Activated CD4-positive, alpha-beta memory T cell treated with anti-CD3 and anti-CD28 coated beads, Interleukin-2, amount 10 ng/mL, durations not matched to agents 7 days and 5 days (primary cell): ENCODE measurements at regions not wholly inside any gene's neighbourhood (a gene's known extent, or its start where the extent isn't known, plus 50 kb on each side); places are given as distances from the start of the nearest gene placed in this dataset.
"Not testable (repeated sequence)": the region's sequence is repeated elsewhere in the genome, so short reads cannot be mapped to it uniquely, and the experiment has no call there.

Source experiments
- CTCF ChIA-PET: fragments of 350-600 bp; sonication (Branson Sonifier 250); formaldehyde crosslinking; loops from one replicate; lab custom pipeline; 2021; ENCODE audit warnings: antibody characterized with exemption, inconsistent platforms; lab: Charles Lee
- POLR2A ChIA-PET: fragments of 350-600 bp; sonication (Branson Sonifier 250); formaldehyde crosslinking; loops from one replicate; lab custom pipeline; 2021; ENCODE audit warnings: antibody characterized with exemption; lab: Charles Lee
- DNase-seq: peaks from one replicate; pipeline ENCODE4 v3.0.0-alpha.2; 2020
- H3K27ac Mint-ChIP-seq: one replicate; pipeline ENCODE4 v1.8.0; 2021; ENCODE audit warnings: mild to moderate bottlenecking, mixed read lengths
- H3K27me3 Mint-ChIP-seq: one replicate; pipeline ENCODE4 v1.8.0; 2021; ENCODE audit warnings: mixed read lengths
- H3K36me3 Mint-ChIP-seq: one replicate; pipeline ENCODE4 v1.8.0; 2021; ENCODE audit warnings: low read depth, mixed read lengths
- H3K4me1 Mint-ChIP-seq: one replicate; pipeline ENCODE4 v1.8.0; 2021; ENCODE audit warnings: mixed read lengths
- H3K4me3 Mint-ChIP-seq: one replicate; pipeline ENCODE4 v1.8.0; 2021; ENCODE audit warnings: mild to moderate bottlenecking, mixed read lengths
- H3K9me3 Mint-ChIP-seq: one replicate; pipeline ENCODE4 v1.8.0; 2021; ENCODE audit warnings: mixed read lengths

DNA sequence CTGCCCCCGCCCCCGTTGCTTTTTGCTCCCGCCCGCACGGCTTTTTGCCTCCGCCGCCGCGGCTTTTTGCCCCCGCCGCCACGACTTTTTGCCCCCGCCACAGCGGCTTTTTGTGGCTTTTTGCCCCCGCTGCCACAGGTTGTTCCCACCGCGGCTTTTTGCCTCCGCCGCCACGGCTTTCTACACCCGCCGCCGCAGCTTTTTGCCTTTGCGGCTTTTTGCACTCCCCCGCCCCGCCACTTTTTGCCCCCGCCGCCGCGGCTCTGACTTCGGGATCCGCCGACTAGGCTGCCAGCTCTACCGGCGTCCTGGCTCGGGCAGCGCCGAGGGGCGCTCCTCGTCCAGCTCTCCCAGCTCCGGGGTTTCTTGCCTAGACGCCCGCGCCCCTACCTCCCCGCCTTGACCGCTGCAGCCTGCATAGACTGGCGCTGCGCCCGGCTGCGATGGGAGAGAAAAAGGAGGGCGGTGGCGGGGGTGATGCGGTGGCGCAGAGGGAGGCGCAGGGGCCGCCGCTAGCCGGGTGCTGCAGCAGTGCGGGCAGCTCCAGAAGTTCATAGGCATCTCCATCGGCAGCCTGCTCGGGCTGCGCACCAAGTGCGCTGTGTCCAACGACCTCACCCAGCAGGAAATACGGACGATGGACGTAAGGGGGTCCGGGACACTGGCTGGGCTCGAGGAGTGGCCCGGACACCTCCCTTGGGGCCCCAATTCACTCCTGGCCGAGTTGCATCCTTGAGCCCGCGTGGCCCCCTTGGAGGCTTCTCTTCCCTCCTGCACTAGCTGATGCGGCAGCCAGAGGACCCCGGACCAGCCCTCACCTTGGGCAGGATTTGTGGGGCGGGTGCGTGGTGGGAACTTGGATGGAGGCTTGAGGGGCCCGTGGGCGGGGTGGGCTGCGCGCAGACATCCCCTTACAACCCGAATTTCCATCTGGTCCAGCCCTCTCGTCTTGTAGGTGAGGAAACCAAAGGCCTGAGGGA is 555.7 kb downstream of the TP53TG3F start:
- H3K36me3 Mint-ChIP-seq, POLR2A ChIA-PET, H3K27me3 Mint-ChIP-seq, H3K4me3 Mint-ChIP-seq, DNase-seq, H3K27ac Mint-ChIP-seq, CTCF ChIA-PET, H3K4me1 Mint-ChIP-seq: not testable (repeated sequence)
- H3K9me3 Mint-ChIP-seq, result peaks cover 12% of the 10 kb centered on the region

- CTCF ChIA-PET, H3K36me3 Mint-ChIP-seq, H3K27me3 Mint-ChIP-seq, DNase-seq, POLR2A ChIA-PET, H3K4me1 Mint-ChIP-seq, H3K27ac Mint-ChIP-seq, H3K4me3 Mint-ChIP-seq: not testable (repeated sequence)
- H3K9me3 Mint-ChIP-seq, result peaks cover 24% of the 10 kb centered on the region
Observed at GRCh38 chr16:34018277-34018676, 558.9 kb downstream of the TP53TG3F start.

DNA sequence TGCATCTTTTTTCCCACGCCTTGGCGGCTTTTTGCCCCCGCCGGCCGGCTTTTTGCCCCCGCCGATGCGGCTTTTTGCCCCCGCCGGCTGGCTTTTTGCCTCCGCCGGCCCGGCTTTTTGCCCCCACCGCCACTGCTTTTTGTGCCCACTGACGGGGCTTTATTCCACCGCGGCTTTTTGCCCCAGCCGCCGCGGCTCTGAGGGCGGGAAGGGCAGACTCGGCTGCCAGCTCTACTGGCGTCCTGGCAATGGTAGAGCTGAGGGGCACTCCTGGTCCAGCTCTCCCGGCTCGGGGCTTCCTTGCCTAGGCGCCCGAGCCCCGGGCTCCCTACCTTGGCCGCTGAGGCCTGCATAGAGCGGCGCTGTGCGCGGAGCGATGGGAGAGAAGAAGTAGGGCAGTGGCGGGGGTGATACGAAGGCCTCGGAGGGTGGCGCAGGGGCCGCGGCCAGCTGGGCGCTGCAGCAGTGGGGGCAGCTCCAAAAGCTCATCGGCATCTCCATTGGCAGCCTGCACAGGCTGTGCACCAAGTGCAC is 591.4 kb downstream of the TP53TG3F start:
- POLR2A ChIA-PET, result no interaction called here

GRCh38 chr16:34054137-34054536 is 594.7 kb downstream of the TP53TG3F start:
- Mint-ChIP-seq H3K36me3 (peaks cover 5% of the 10 kb centered on the region), H3K4me1 (no peaks in the 10 kb centered on the region), H3K27ac (no peak overlapping the region), H3K27me3 (no peaks in the 10 kb centered on the region), H3K9me3 (peaks cover 27% of the 10 kb centered on the region), H3K4me3 (no peak overlapping the region)
- DNase-seq, result no peak
- ChIA-PET CTCF (no interaction called here), POLR2A (no interaction called here)

More for the DNA sequence above, 591.4 kb downstream of the TP53TG3F start:
- H3K36me3 Mint-ChIP-seq, result peaks cover 5% of the 10 kb centered on the region
- H3K9me3 Mint-ChIP-seq, result peaks cover 34% of the 10 kb centered on the region
- no peak overlapping the region for H3K27ac Mint-ChIP-seq
- DNase-seq, result no peak
- no peaks in the 10 kb centered on the region for H3K4me1 Mint-ChIP-seq
- H3K27me3 Mint-ChIP-seq, result no peaks in the 10 kb centered on the region
- CTCF ChIA-PET, result no interaction called here
- H3K4me3 Mint-ChIP-seq, result no peak overlapping the region

DNA sequence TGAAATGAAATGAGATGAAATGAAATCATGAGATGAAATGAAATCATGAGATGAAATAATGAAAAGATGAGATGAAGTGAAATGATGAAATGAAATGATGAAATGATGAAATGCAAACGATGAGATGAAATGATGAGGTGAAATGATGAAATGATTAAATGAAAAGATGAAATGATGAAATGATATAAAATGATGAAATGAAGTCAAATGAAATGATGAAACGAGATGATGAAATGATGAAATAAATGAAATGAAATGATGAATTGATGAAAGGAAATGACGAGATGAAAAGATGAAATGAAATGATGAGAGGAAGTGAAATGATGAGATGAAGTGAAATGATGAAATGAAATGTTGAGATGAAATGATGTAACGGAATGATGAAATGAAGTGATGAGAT is 595.6 kb downstream of the TP53TG3F start:
- H3K4me3 Mint-ChIP-seq, result no peak overlapping the region
- CTCF ChIA-PET, result no interaction called here
- DNase-seq, result no peak
- peaks cover 5% of the 10 kb centered on the region for H3K36me3 Mint-ChIP-seq
- no peak overlapping the region for H3K27ac Mint-ChIP-seq
- H3K4me1 Mint-ChIP-seq, result no peaks in the 10 kb centered on the region
- no peaks in the 10 kb centered on the region for H3K27me3 Mint-ChIP-seq
- H3K9me3 Mint-ChIP-seq, result peaks cover 27% of the 10 kb centered on the region
- POLR2A ChIA-PET, result no interaction called here

DNA sequence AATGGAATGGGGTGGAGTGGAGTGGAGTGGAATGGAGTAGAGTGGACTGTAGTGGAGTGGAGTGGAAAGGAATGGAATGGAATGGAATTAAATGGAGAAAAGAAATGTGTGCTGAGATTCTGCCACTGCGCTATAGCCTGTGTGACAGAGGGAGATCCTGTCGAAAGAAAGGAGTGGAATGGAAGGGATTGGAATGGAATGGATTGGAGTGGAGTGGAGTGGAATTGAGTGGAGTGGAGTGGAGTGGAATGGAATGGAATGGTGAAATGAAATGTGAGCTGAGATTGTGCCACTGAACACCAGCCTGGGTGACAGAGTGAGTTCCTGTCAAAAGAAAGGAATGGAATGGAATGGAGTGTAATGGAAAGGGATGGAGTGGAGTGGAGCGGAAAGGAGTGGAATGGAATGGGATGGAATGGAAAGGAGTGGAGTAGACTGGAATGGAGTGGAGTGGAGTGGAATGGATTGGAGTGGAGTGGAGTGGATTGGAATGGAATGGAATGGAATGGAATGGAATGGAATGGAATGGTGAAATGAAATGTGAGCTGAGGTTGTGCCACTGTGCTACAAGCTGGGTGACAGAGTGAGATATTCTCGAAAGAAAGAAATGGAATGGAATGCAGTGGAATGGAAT is 603.3 kb downstream of the TP53TG3F start:
- POLR2A ChIA-PET, H3K4me1 Mint-ChIP-seq, DNase-seq, H3K27me3 Mint-ChIP-seq, H3K27ac Mint-ChIP-seq, CTCF ChIA-PET, H3K4me3 Mint-ChIP-seq: not testable (repeated sequence)
- Mint-ChIP-seq H3K9me3 (peaks cover 43% of the 10 kb centered on the region), H3K36me3 (peaks cover 34% of the 10 kb centered on the region)

- H3K4me3 Mint-ChIP-seq, H3K27ac Mint-ChIP-seq, POLR2A ChIA-PET, CTCF ChIA-PET, H3K4me1 Mint-ChIP-seq, H3K27me3 Mint-ChIP-seq, DNase-seq: not testable (repeated sequence)
- Mint-ChIP-seq H3K36me3 (peaks cover 36% of the 10 kb centered on the region), H3K9me3 (peaks cover 48% of the 10 kb centered on the region)
Observed at GRCh38 chr16:34063498-34064157, 604.2 kb downstream of the TP53TG3F start.

DNA sequence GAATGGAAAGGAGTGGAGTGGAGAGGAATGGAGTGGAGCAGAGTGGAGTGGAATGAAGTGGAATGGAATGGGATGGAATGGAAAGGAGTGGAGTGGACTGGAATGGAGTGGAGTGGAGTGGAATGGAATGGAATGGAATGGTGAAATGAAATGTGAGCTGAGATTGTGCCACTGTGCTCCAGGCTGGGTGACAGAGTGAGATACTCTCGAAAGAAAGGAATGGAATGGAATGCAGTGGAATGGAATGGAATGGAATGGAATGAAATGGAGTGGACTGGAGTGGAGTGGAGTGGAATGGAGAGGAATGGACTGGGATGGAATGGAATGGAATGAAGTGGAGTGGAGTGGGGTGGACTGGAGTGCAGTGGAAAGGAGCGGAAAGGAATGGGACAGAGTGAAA is 605.2 kb downstream of the TP53TG3F start:
- Mint-ChIP-seq H3K9me3 (peaks cover 50% of the 10 kb centered on the region), H3K36me3 (peaks cover 37% of the 10 kb centered on the region)
- CTCF ChIA-PET, result not testable (repeated sequence)

GRCh38 chr16:34069731-34070130 is 610.3 kb downstream of the TP53TG3F start:
- H3K4me3 Mint-ChIP-seq, H3K4me1 Mint-ChIP-seq, DNase-seq, H3K27ac Mint-ChIP-seq, POLR2A ChIA-PET, H3K27me3 Mint-ChIP-seq, CTCF ChIA-PET: not testable (repeated sequence)
- Mint-ChIP-seq H3K36me3 (peaks cover 23% of the 10 kb centered on the region), H3K9me3 (peaks cover 24% of the 10 kb centered on the region)

More for the DNA sequence above, 605.2 kb downstream of the TP53TG3F start:
- DNase-seq, H3K27ac Mint-ChIP-seq, POLR2A ChIA-PET, H3K4me3 Mint-ChIP-seq, H3K27me3 Mint-ChIP-seq, H3K4me1 Mint-ChIP-seq: not testable (repeated sequence)

DNA sequence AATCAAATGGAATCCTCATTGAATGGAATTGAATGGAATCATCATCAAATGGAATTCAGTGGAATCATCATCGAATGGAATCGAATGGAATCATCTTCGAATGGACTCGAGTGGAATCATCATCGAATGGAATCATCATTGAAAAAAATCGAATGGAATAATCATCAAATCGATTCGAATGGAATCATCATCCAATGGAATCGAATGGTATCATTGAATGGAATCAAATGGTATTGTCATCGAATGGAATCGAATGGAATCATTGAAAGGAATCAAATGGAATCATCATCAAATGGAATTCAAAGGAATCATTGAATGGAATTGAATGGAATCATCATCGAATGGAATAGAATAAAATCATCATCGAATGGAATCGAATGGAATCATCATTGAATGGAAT is 619.3 kb downstream of the TP53TG3F start:
- peaks cover 39% of the 10 kb centered on the region for H3K9me3 Mint-ChIP-seq

DNA sequence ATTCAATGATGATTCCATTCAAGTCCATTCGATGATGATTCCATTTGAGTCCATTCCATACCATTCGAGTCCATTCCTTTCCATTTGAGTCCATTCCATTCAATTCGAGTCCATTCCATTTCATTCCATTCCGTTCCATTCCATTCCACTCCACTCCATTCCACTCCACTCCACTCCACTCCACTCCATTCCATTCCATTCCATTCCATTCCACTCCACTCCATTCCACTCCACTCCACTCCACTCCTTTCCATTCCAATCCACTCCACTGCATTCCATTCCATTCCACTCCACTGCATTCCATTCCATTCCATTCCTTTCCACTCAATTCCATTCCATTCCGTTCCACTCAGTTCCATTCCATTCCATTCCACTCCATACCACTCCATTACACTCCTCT is 625.6 kb downstream of the TP53TG3F start:
- H3K4me1 Mint-ChIP-seq, H3K27ac Mint-ChIP-seq, H3K4me3 Mint-ChIP-seq, DNase-seq, POLR2A ChIA-PET, CTCF ChIA-PET, H3K27me3 Mint-ChIP-seq: not testable (repeated sequence)
- peaks cover 61% of the 10 kb centered on the region for H3K9me3 Mint-ChIP-seq
- H3K36me3 Mint-ChIP-seq, result peaks cover 29% of the 10 kb centered on the region

More for the DNA sequence above, 619.3 kb downstream of the TP53TG3F start:
- CTCF ChIA-PET, result no interaction called here
- Mint-ChIP-seq H3K27me3 (no peaks in the 10 kb centered on the region), H3K4me1 (no peaks in the 10 kb centered on the region), H3K27ac (no peak overlapping the region), H3K36me3 (peaks cover 19% of the 10 kb centered on the region), H3K4me3 (no peak overlapping the region)
- no peak for DNase-seq
- POLR2A ChIA-PET, result no interaction called here

- CTCF ChIA-PET, H3K27me3 Mint-ChIP-seq, H3K27ac Mint-ChIP-seq, H3K4me1 Mint-ChIP-seq, POLR2A ChIA-PET, H3K4me3 Mint-ChIP-seq, DNase-seq: not testable (repeated sequence)
- Mint-ChIP-seq H3K9me3 (peaks cover 74% of the 10 kb centered on the region), H3K36me3 (peaks cover 34% of the 10 kb centered on the region)
Observed at GRCh38 chr16:34095006-34095405, 635.6 kb downstream of the TP53TG3F start.

DNA sequence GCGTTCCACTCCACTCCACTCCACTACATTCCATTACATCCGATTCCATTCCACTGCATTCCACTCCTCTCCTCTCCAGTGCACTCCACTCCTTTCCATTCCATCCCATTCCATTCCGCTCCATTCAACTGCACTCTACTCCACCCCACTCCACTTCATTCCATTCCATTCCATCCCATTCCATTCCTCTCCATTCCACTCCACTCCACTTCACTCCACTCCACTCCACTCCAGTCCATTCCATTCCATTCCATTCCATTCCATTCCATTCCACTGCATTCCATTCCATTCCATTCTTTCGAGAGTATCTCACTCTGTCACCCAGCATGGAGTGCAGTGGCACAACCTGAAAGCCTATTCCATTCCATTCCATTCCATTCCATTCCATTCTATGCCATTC is 637.5 kb downstream of the TP53TG3F start:
- H3K4me3 Mint-ChIP-seq, DNase-seq, H3K4me1 Mint-ChIP-seq, H3K27me3 Mint-ChIP-seq, POLR2A ChIA-PET, CTCF ChIA-PET, H3K27ac Mint-ChIP-seq: not testable (repeated sequence)
- Mint-ChIP-seq H3K36me3 (peaks cover 32% of the 10 kb centered on the region), H3K9me3 (peaks cover 70% of the 10 kb centered on the region)
